Tibial nerve (tissue), 4 donors: ENCODE measurements at regions not wholly inside any gene's neighbourhood (a gene's known extent, or its start where the extent isn't known, plus 50 kb on each side); places are given as distances from the start of the nearest gene placed in this dataset.

Source experiments
- EP300 ChIP-seq, 2 donors: sonication (generic); formaldehyde crosslinking; IDR thresholded peaks; one replicate each; pipeline ENCODE4 v1.6.1; 2017; ENCODE audit warnings: antibody characterized with exemption in 2 of 2, mild to moderate bottlenecking in 1 of 2
- TF ChIP-seq, protein P1 (sequence below), 5 experiments: fragments of 200-600 bp in 3 of 5; fragments of 450-650 bp in 2 of 5; sonication (generic) in 3 of 5; IDR thresholded peaks; one replicate each; pipeline ENCODE4 v1.5.1; 2016 to 2019; ENCODE audit warnings: antibody characterized with exemption in 5 of 5, mild to moderate bottlenecking in 3 of 5, moderate library complexity in 2 of 5

DNA sequence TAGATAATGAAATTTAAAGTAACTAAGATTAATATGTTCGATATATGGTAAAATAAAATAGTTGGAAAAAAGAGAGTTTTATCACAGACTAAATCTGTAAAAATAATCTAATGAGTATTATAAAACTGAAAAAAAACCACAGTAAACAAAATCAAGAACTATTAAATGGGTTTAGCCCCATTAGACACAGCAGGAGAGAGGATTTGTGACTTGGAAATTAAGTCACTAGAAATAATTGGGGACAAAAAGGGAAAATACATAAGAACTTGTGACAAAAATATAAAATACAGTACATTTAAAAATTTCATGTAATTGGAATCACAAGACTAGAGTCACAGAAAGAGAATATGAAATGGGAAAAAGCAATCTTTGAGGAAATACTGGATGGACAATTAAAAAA lies 1114.6 kb upstream of the KLHL29 start:
- TF ChIP-seq, protein P1, sequence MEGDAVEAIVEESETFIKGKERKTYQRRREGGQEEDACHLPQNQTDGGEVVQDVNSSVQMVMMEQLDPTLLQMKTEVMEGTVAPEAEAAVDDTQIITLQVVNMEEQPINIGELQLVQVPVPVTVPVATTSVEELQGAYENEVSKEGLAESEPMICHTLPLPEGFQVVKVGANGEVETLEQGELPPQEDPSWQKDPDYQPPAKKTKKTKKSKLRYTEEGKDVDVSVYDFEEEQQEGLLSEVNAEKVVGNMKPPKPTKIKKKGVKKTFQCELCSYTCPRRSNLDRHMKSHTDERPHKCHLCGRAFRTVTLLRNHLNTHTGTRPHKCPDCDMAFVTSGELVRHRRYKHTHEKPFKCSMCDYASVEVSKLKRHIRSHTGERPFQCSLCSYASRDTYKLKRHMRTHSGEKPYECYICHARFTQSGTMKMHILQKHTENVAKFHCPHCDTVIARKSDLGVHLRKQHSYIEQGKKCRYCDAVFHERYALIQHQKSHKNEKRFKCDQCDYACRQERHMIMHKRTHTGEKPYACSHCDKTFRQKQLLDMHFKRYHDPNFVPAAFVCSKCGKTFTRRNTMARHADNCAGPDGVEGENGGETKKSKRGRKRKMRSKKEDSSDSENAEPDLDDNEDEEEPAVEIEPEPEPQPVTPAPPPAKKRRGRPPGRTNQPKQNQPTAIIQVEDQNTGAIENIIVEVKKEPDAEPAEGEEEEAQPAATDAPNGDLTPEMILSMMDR (IDR thresholded peaks at IDR 0.05): no peak
- TF ChIP-seq EP300 (IDR thresholded peaks at IDR 0.05): no peak
